Hepatocyte (in vitro differentiated cells): ENCODE measurements at regions not wholly inside any gene's neighbourhood (a gene's known extent, or its start where the extent isn't known, plus 50 kb on each side); places are given as distances from the start of the nearest gene placed in this dataset.

Source experiments
- DNase-seq: peaks from one replicate; pipeline ENCODE4 v3.0.0-alpha.2; 2016; ENCODE audit warnings: low spot score
- H2AFZ ChIP-seq: fragments of 200-600 bp; sonication (generic); 2 replicates; pipeline ENCODE4 v1.6.0; 2016; ENCODE audit warnings: antibody characterized with exemption, mild to moderate bottlenecking
- H3K27ac ChIP-seq: fragments of 200-600 bp; sonication (generic); 2 replicates; pipeline ENCODE4 v1.5.1; 2016; ENCODE audit warnings: mild to moderate bottlenecking
- H3K27me3 ChIP-seq: fragments of 200-600 bp; sonication (generic); 2 replicates; pipeline ENCODE4 v1.6.1; 2016
- H3K36me3 ChIP-seq: fragments of 200-600 bp; sonication (generic); replicated peaks from 2 replicates; pipeline ENCODE4 v1.5.1; 2016; ENCODE audit warnings: low read depth; ENCODE audit not compliant: insufficient read depth
- H3K4me1 ChIP-seq: fragments of 200-600 bp; sonication (generic); 2 replicates; pipeline ENCODE4 v1.5.1; 2016; ENCODE audit warnings: mild to moderate bottlenecking, moderate library complexity; ENCODE audit not compliant: insufficient read depth
- H3K4me2 ChIP-seq: fragments of 200-600 bp; sonication (generic); 2 replicates; pipeline ENCODE4 v1.6.0; 2016
- H3K4me3 ChIP-seq: fragments of 200-600 bp; sonication (generic); 2 replicates; pipeline ENCODE4 v1.5.1; 2016; ENCODE audit warnings: mild to moderate bottlenecking
- H3K79me2 ChIP-seq: fragments of 200-600 bp; sonication (generic); 2 replicates; pipeline ENCODE4 v1.6.0; 2017; ENCODE audit warnings: mild to moderate bottlenecking
- H3K9me2 ChIP-seq: fragments of 200-600 bp; sonication (generic); replicated peaks from 2 replicates; pipeline ENCODE4 v1.6.0; 2017; ENCODE audit warnings: mild to moderate bottlenecking; ENCODE audit not compliant: insufficient read depth
- H3K9me3 ChIP-seq: fragments of 200-600 bp; sonication (generic); 2 replicates; pipeline ENCODE4 v1.5.1; 2016; ENCODE audit warnings: low read depth, mild to moderate bottlenecking
- H4K20me1 ChIP-seq: fragments of 200-600 bp; sonication (generic); 2 replicates; pipeline ENCODE4 v1.6.0; 2016; ENCODE audit warnings: mild to moderate bottlenecking; ENCODE audit not compliant: insufficient read depth, poor library complexity, severe bottlenecking
- EZH2 ChIP-seq: fragments of 200-600 bp; sonication (generic); IDR thresholded peaks from 2 replicates; pipeline ENCODE4 v1.6.1; 2016; ENCODE audit warnings: antibody characterized with exemption, mild to moderate bottlenecking, borderline replicate concordance
- EZH2phosphoT487 ChIP-seq: fragments of 200-600 bp; sonication (generic); IDR thresholded peaks from one replicate; pipeline ENCODE4 v1.6.1; 2018; ENCODE audit warnings: antibody characterized with exemption, mild to moderate bottlenecking, low read depth, moderate library complexity; ENCODE audit not compliant: unreplicated experiment, severe bottlenecking
- WGBS: methylation state at CpG from one replicate; pipeline ENCODE4 v1.1.6; 2016; ENCODE audit warnings: low lambda C conversion rate; ENCODE audit errors: missing lambda C conversion rate; 5-methylcytosine and 5-hydroxymethylcytosine counted together
- TF ChIP-seq, protein P1 (sequence below): fragments of 200-600 bp; sonication (generic); IDR thresholded peaks from 2 replicates; pipeline ENCODE4 v1.5.1; 2016; ENCODE audit warnings: antibody characterized with exemption, mild to moderate bottlenecking; ENCODE audit not compliant: poor library complexity

DNA sequence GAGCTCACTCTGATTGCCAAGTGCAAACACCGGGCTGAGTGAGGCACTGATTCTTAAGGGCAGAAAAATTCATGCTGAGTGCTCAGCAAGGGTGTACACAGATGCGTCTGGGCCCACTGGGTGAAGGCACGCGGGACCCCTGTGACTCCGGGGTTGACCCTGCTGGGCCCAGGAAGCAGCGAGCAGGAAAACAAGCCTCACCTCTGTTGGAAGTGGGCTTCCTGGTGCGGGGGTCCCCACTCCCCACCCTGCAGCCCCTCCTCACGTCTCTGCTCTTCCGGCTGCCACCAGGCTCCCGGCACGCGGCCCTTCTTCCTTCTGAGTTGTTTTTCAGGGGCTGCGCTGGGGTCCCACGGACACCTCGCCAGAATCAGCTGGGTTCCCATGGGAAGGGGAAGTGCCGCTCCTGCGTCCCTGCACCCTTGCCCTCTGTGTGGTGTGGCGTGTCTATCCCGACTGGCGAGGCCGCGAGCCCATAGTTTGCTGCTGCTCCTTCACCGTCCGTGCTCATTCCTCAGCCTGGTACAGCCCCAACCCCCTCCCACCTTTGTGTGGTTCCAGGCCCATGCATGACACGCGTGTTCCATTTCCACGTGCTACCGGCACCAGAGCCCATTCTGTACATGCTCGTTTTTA is 80.6 kb upstream of the BHLHE23 start:
- Histone ChIP-seq H3K4me3 (no peak overlapping the region), H3K79me2 (no peaks in the 10 kb centered on the region), H3K27ac (no peak overlapping the region), H3K4me1 (no peaks in the 10 kb centered on the region), H4K20me1 (no peaks in the 10 kb centered on the region), H3K36me3 (no peaks in the 10 kb centered on the region), H2AFZ (no peak overlapping the region), H3K4me2 (no peak overlapping the region), H3K9me3 (no peaks in the 10 kb centered on the region), H3K27me3 (no peaks in the 10 kb centered on the region), H3K9me2 (no peaks in the 10 kb centered on the region)
- no peak for DNase-seq
- TF ChIP-seq EZH2phosphoT487 (no peak), EZH2 (no peak)
- TF ChIP-seq, protein P1, sequence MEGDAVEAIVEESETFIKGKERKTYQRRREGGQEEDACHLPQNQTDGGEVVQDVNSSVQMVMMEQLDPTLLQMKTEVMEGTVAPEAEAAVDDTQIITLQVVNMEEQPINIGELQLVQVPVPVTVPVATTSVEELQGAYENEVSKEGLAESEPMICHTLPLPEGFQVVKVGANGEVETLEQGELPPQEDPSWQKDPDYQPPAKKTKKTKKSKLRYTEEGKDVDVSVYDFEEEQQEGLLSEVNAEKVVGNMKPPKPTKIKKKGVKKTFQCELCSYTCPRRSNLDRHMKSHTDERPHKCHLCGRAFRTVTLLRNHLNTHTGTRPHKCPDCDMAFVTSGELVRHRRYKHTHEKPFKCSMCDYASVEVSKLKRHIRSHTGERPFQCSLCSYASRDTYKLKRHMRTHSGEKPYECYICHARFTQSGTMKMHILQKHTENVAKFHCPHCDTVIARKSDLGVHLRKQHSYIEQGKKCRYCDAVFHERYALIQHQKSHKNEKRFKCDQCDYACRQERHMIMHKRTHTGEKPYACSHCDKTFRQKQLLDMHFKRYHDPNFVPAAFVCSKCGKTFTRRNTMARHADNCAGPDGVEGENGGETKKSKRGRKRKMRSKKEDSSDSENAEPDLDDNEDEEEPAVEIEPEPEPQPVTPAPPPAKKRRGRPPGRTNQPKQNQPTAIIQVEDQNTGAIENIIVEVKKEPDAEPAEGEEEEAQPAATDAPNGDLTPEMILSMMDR, result no peak
- 90% methylated on average over 27 of the region's 29 CpGs for WGBS

DNA sequence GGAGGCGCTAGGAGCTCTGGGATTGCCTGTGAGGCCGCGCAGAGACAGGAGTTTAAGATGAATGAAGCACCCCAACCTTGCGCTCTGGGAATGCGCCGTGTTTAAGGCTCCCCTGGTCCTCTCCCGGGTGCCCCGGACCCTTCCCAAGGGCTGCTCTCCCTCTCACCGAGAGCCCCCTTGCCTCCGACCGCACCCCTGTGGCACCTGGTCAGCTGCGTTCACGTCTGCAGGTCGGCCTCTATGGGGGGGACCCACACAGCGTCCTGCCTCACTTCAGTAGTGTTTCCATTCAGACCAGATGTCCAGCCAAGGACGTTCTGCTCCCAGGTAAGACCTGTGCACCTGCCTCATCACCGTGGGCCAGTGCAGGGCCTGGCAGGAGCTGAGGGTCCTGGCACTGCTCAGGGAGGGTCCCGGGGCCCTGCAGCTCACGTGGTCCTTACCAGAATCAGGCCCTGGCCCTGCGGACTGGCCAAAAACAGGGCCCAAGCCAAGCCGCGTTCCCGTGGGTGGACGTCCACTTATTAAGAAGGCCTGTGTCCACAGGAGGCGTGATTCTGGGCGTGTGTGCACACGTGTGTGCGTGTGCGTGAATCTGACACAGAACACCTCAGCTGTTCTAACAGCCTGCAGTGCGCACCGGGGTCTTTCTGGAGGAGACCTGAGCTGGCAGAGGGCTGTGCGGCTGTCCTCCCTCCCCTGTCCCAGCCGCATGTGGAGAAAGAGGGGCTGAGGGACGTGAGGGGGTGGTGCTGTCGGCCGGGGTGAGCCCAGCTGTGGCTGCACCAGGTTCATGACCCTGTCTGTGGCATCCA is 79.9 kb upstream of the BHLHE23 start:
- WGBS, result 83% methylated on average over 34 of the region's 36 CpGs
- DNase-seq, result no peak

DNA sequence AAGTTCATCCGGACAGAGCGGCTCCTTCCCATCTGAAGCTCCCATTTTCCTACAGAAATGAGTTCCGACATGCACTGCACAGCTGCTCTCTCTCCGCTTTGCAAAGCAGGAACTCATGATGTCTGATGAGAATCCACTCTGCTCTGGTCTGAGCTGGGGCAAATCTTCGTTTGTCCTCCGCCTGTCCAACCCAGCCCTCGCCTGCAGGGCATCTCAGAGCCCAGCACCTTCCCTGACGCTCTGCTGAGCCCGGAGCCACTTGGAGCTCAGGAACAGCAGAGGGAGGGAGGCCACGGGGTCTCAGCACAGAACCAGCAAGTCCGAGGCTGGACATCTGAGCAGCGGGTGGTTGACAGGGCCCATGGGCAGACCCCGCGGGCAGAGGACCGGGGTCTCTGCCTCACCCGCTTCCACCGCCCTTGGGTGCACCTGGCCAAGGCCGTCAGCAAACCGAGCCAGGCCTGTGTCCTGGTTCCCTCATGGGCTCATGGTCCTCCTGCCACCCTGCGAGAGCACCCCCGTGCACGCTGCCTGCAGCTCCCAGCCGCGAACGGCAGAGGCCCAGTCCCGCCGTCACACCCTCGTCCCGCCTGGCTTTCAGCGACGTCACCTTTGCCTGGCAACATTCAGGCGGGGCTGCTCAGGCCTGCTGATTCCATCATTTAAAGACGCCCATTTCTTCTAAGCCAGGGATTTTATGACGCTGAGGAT is 78.5 kb upstream of the BHLHE23 start:
- Histone ChIP-seq H3K27ac (no peak overlapping the region), H3K4me2 (no peak overlapping the region), H3K9me2 (no peaks in the 10 kb centered on the region), H3K79me2 (no peaks in the 10 kb centered on the region), H2AFZ (no peak overlapping the region), H3K36me3 (no peaks in the 10 kb centered on the region), H3K27me3 (no peaks in the 10 kb centered on the region), H3K4me1 (no peaks in the 10 kb centered on the region), H4K20me1 (no peaks in the 10 kb centered on the region), H3K9me3 (no peaks in the 10 kb centered on the region), H3K4me3 (no peak overlapping the region)
- 81% methylated on average over 32 of the region's 34 CpGs for WGBS
- no peak for TF ChIP-seq EZH2phosphoT487
- TF ChIP-seq EZH2, result no peak
- TF ChIP-seq, protein P1, result no peak
- DNase-seq, result no peak

More for the DNA sequence above, 79.9 kb upstream of the BHLHE23 start:
- H2AFZ ChIP-seq, result no peak overlapping the region
- no peaks in the 10 kb centered on the region for H3K4me1 ChIP-seq
- no peaks in the 10 kb centered on the region for H3K79me2 ChIP-seq
- no peak overlapping the region for H3K27ac ChIP-seq
- no peaks in the 10 kb centered on the region for H3K9me3 ChIP-seq
- H4K20me1 ChIP-seq, result no peaks in the 10 kb centered on the region
- no peaks in the 10 kb centered on the region for H3K27me3 ChIP-seq
- no peak for TF ChIP-seq EZH2phosphoT487
- TF ChIP-seq EZH2, result no peak
- TF ChIP-seq, protein P1, result no peak
- no peak overlapping the region for H3K4me3 ChIP-seq
- no peaks in the 10 kb centered on the region for H3K36me3 ChIP-seq
- H3K9me2 ChIP-seq, result no peaks in the 10 kb centered on the region
- H3K4me2 ChIP-seq, result no peak overlapping the region
